ENCODE measurements at regions not wholly inside any gene's neighbourhood (a gene's known extent, or its start where the extent isn't known, plus 50 kb on each side); places are given as distances from the start of the nearest gene placed in this dataset.
A peak's percentile ranks its signal among the peaks of the same experiment; 100 is the strongest.
"Not testable (repeated sequence)": the region's sequence is repeated elsewhere in the genome, so short reads cannot be mapped to it uniquely, and the experiment has no call there.

DNA sequence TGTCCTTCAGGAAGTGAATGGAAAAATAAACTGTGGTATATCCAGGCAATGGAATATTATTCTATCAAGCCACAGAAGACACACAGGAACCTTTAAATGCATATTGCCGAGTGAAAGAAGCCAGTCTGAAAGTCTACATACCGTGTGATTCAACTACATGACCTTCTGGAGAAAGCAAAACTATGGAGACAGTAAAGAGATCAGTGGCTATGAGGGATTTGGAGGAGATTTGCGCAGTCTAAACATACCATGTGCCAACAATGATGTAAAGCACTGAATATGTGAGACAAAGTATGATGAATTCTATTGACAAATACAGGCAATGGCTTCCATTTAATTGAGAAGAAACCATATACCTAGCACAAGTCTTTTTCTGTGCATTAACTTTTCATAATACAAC, 518.3 kb upstream of the ZNF337 start:
- no peak for DNase-seq

DNA sequence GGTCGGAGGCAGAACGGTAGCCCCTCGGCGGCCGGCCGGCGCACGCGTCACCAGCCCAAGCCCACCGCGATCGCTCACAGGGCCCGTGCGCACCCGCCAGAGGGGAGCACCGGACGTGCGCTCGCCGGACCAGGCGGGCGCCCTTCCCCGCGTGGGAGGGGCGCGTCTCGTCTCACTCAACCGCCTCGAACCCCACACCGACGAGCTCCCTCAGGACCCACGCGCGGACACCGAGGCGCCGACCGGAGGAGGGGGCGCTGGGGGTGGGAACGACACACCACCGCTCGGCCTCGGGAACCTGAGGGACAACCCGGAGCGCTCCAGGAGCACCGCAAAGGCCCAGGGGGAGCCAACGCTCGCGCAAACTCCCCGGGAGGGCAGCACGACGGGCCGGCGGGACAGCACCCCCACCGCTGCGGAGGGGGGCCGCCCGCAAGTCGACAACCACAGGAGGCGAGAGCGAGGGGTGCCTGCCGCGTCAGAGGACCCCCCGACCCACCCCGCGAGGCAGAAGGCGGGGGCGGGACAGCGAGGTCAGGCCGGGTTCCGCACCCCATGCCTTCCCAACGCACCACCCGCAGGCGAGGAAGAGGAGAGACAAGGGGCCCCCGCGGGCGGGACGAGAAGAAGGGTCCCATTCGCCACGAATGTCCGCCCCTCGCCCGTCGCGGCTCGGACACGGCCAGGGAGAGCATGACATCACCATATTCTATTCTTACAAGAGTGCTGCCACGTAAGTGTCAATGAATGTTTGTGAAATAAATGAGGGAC, 512.7 kb upstream of the ZNF337 start:
- DNase-seq, result peak; percentile 16

DNA sequence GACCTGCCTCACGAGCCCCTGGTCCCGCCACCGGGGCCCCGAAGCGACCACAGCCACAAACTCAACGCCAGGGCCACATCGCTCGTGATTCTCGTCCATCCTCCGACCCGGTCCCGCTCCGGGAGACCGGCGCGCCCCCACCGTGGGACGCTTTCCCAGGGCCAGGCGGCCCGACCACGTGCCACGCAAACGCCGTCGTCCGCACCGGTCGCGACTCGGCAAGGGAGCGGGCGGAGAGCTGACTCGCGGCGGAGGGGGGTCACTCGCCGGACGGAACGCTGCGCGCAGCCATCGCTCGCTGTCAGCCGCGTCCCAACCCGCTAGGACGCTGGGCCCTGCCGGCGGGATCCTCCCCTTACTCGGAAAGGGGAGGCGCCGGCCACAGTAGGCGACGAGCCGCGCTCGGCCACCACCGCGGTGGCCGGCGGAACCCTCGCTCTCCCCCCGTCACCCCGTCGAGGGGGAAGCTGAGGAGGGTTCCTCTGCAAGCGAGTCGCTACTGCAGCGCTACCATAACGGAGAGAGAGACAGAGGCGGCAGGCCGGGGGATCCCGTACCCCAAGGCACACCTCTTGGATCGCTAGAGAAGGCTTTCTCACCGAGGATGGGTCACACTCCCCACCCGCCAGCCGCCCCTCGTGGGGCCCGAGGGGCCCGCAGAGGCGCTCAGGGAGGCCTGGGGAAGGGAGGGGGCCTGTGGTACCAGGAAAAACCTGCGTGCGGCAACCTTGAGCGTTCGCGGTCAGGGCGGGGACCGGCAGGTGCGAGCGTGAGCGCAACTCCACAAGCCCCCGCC, 511.8 kb upstream of the ZNF337 start:
- peak; percentile 76 for DNase-seq

DNA sequence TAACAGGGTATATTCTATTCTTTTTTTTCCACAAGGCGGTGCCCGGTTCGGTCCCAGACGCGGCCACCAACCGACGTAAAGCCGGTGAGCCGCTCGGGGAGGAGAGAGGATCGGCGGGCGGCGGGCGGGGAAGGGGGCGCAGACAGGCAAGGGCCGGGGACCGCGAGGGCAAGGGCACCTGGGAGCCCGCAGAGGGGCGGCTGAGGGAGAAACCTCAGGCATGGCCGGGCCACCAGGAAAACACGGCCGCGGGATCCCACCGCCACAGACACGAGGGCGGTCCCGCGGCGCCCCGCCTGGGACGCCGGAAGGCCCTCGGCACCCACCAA, 511.3 kb upstream of the ZNF337 start:
- peak; percentile 42 for DNase-seq

DNA sequence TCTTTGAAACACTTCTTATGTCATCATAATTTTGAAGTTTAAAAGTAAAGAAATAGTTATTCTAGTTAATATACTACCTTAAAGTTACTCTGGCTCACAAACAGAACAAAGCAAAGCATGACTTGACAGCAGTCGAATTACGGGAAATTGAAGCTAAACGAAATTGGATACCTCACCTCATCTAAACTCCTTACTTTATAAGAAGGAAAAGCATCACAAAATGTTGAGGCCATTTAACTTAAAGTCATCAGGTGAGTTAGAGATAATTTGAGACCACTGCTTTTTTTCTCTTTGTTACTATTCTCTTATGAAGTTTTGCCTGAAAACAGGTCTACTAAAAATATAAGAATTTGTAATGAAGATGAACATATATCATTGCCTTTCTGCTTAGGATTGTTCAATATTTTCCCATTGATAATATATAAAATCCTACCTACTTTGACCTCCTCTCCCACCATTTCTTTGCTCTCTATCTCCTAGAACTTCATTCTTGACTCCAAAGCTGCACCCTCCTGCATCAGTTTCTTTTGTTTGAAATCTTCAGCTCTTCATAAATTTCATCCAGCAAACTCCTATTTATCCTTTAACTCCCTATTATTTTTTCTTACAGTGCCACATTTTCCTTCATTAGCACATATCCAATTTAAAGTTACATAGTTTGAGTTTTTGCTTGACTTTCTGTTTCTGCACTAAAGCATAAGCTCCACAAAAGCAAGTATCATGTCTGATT, 510.7 kb upstream of the ZNF337 start:
- no peak for DNase-seq

DNA sequence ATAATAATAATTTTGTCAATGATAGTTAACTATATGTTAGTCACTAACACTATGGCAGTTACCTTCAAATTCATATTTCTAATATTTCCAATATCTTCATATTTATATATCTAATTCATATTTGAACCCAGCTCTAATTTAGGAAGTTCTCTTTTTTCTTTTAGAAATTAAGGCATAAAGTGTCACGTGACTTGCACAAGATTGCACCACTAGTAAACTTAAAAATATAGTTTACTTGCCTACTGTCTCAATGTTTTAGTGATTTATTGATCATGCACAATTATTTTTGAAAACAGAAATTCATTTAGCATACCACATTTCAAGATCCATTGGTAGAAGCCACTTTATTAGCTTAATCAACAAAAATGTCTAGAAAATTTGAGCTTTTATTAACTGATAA, 508.7 kb upstream of the ZNF337 start:
- no peak for DNase-seq

DNA sequence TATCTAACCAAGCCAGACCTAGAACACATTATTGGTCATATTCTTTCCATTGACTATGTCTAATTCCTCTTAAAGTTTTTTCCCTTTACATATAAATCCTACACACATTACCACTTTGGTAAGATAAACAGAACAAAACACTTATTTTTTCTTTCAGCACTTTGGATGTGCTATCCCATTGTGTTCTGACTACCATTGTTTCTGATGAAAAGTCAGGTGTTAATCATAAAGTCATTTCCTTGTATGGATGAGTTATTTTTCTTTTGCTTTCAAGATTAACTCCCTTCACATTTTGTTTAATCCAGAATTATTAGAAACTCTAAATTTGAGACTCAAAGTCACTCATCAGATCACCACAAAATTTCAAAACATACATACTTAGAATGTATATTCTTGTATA, 504.4 kb upstream of the ZNF337 start:
- DNase-seq, result not testable (repeated sequence)

DNA sequence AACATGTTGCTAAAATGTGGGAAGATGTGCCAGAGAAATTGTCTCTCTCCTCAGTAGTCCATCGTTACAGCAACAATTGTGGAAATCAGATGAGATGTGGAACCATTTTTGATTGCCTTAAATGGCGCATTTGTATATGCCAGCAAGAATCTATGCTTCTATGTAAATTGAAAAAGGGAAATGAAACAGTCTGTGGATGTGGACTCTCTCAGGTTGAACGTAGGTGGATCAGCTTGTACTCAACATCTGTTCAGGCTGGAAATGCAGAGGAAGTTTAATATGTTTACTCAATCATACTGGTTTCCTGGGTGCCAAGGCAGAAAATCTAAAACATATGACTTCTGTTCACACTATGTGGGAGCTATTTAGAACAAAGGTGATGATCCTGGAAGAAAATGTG, 490.7 kb upstream of the ZNF337 start:
- DNase-seq, result not testable (repeated sequence)

DNA sequence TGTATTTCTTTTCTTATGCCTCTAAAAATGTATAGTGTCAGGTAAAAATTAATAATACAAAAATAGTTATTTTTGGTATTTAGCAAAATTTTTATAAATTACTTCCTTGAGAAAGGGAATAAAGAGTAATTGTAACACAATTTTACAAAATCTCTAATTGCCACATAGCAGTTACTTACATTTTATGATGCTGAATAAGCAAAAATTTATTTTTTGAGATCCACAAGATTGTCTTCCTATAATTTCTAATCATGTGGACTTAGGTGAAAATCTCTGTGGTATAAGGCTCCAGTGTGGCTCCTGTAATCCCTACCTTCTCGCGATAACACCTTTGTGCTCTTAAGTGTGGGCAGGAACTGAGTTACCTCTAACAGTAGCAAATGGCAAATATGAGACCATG, 487.1 kb upstream of the ZNF337 start:
- DNase-seq, result not testable (repeated sequence)

DNA sequence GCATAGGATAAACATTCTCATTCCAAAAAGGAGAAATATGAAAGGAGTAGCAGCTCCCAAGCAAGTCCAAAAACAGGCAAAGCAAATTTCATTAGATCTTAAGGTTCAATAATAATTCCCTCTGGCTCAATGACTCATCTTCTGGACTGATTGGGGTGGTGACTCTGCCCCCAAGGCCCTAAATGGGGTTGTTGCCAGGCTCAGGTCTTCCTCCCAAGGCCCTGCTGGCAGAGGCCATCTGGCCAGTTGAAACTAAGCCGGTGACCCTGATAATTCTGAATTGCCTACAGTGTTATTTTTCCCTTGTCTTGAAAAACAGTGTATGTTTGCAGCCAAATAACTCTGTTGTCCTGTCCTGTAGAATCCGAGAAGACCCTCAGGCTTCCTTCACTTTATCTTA, 484.7 kb upstream of the ZNF337 start:
- DNase-seq, result not testable (repeated sequence)

DNA sequence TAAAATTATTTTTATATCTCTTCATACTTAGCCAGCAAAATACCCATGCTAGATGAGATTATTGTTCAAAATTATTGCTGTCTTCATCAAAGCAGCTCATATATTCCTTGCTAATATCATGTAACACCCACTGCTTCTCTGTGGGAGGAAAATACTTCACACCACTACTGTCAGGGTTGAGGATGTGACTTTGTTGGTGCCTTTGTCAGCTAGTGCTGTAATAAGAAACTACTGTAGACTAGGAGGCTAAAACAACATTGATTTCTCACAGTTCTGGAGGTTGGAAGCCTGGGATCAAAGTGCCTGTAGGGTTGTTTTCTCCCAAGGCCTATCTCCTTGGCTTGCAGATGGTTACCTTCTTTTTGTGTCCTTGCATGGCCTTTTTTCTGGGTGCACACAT, 475.2 kb upstream of the ZNF337 start:
- DNase-seq, result not testable (repeated sequence)

DNA sequence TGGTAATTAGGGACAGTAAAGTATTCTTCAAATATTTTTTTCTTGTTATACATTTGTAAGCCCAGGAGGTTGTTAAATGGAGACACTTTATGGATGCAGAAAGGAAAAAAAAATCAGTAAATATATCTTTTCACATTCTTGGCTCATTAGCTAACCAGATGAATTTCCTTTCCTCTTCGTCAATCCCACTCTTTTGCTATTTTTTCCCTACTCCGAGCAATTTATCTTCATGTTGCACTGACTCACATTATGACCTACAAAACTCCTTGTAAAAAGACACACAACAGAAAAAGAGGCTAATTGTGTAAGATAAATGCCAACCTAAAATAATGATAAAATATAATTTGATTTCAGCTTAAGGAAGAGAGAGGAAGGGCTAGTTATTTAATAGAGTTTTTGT, 472.9 kb upstream of the ZNF337 start:
- DNase-seq, result no peak

DNA sequence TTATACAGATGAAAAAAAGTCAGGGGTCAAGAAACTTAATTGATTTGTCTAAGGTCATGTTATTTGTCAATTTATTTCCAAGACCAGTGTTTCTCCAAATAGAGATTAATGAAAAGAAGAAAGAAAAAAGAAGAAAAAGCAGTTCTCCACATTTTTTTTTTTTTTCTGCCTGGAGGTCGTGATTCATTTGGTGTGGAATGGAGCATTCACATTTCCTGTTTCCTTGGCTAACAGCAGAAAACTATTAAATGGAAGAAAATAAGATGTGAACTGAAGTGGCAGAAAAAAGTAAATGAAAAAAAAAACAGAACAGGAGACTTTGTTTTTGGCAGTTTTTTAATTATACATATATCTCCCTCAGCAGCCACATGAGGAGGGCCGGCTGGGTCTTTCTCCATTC, 470.8 kb upstream of the ZNF337 start:
- no peak for DNase-seq

DNA sequence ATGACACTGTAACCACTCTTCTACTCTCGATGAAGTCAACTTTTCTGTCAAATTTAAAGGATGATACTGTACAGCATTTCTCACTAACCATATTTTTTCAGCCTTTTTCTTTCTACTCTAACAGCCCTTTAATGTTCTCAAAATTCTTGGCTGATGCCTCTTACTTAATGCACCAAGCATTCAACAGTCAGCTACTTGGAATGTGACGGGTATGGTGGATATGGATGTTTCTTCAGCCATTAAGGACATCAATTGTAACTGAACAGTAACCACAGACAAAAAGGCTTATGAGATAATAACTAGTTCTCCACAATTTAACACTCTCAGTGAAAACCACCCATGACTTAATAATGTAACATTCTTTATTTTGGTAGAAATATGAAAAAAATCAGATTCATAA, 467.2 kb upstream of the ZNF337 start:
- no peak for DNase-seq

DNA sequence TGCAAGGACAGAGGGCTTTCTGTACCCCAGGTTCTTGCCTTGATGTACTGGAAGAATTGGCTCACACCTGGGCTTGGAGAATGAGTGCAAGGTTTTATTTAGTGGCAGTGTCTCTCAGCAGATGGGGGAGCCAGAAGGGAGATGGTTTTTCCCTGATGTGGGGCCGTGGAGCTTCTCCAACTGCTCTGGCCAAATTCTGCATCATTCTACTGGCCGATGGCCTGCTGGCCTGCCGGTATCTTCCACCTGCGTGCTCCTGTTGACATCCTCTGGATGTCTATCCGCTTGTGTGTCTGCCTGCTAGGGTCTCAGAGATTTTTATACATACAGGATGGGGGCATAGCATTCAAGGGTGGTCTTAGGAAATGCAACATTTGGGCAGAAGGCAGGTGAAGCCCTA, 466.5 kb upstream of the ZNF337 start:
- not testable (repeated sequence) for DNase-seq

DNA sequence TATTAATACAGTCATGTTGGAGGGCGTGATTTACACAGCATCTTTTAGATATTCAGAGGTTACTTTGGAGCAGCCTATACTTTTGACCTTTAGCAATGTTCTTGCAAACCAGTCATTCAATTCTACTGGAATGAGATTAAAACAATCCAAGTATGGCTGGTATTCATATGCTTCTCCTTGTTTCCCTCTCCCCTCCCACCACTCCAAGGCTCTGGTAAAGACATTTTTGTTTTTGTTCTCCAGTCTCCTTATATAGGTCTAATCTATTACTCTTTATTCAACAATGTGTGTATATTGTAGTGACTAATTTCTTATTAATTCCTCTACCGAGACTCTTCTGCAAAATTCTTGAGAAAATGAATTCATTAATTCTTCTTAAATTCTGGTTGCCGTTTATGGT, 465.1 kb upstream of the ZNF337 start:
- DNase-seq, result not testable (repeated sequence)

DNA sequence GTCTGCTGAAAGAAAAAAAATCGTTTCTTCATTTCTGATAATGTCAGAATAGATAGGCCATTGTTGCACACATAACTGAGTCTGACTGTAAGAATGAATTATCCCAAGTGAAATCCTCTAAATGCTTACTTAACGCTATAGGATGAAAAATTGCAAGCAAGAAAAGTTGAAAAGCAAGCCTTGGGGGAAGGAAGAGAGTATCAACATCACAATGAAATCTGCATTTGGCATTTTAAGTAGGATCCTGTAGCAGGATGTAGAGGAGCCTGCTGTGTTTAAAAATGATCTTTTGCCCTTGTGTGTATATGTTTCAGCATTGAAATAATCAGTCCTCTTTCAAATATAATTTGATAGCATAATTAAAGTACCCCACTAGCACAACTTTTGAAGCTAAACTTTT, 464.3 kb upstream of the ZNF337 start:
- DNase-seq, result not testable (repeated sequence)

DNA sequence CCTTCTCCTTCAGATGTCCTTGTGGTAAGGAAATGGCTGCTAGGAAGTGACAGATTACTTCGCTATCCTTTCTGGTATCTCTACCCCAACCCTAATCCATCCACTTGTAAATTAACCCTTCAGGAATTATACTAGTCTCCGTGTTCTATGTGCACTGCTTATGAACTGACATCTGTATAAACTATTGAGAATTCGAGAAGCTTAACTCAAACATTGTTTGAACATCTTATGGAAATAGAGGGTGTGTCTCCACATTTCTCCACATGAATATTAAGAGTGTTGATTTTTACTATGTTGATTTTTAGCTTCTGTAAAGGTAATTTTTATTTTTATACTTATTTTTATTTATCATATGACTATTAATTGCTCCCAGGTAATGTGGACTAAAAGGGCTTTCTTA, 457.6 kb upstream of the ZNF337 start:
- no peak for DNase-seq

DNA sequence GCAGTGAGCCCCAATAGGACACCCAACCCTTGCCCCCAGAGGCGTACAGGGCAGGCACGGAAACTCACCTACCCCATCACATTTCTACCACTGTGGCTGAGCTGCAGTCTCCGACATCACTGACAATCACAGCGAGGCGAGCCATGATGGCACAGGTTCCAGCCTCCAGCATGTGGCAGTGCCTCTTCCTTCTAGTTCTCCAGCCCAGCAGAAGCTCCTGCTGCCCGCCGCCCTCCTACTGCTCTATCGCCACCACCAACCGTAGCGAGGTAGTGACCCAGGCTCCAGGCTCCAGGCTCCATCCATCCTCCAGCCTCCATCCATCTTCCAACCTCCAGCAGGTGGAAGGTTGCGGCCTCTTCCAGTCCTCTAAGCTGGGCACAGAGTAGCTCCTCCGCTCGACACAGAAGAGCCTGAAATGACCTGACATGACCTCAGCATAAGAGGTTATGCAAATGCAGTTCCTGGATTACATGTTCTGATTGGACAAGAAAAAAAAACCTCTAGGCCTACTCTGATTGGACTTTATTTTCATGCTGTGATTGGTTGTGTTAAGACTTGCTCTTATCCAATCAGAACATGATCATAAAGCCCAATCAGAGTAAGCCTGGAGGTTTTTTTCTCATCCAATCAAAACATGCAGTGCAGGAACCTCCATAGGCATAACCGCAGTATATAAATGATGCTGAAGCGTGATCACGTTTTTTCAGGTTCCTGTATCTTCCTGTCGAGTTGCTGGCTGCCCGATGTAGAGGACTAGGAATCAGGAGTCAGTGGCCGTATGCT, 438.9 kb upstream of the ZNF337 start:
- DNase-seq, result no peak

DNA sequence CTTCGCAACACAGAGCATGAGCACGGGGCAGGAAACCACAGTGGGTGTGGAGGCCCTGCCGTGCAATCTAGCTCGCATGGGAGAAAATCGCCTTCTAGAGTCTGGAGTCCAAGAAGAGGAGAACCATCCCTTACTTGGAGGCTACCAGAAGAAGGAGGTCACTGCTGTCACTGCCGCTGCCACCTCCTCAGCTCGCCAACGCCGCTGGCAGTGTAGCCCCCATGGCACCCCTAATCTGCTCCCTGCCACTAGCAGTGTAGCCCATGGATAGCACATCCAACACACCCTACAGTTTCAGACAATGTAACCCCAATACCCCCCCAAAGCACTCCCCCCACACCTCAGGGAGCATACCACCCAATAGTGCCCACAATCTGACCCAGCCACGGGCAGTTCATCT, 438.0 kb upstream of the ZNF337 start:
- DNase-seq, result no peak

DNA sequence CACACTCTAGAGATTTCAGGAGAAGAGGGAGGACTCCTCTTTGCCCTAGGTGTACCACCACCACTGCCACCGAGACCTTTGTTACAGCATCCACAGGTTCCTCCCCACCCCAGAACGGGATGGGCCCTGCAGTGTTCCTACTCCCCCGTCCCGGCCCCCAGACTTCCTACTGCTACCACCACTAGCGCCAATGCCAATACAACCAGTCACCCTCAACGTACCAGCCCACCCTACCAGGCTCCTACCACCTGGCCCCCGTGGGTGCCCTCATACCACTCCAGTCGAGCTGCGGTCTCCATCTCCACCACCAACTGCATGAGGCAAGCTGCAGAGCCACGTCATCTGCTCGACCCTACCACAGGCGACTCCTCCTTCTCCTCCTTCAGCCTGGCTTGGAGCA, 437.1 kb upstream of the ZNF337 start:
- not testable (repeated sequence) for DNase-seq

DNA sequence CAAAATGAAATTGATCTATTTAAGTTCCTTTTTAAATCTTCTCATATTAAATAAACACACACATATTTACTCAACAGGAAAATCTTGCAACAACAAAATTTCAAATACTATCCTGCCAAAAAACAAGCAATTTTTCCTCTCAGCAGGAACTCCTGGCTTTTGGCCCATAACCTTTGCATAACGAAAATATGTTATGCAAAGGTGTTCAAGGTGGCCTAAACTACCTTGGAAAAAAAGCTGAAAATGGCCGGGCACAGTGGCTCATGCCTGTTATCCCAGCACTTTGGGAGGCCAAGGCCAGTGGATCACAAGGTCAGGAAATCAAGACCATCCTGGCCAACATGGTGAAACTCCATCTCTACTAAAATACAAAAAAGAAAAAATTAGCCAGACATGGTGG, 424.3 kb upstream of the ZNF337 start:
- not testable (repeated sequence) for DNase-seq

DNA sequence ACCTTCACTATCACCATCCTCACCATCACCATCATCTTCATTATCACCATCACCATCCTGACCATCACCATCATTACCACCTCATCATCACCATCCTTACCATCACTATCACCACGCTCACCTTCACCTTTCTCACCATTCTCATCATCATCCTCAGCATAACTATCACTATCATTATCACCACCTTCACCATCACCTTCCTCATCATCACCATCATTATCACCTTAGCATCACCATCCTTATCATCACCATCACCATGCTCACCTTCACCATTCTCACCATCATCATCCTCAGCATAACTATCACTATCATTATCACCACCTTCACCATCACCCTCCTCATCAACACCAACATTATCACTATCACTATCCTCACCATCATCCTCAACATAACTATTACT, 397.8 kb upstream of the ZNF337 start:
- not testable (repeated sequence) for DNase-seq
